ENCODE measurements at regions not wholly inside any gene's neighbourhood (a gene's known extent, or its start where the extent isn't known, plus 50 kb on each side); places are given as distances from the start of the nearest gene placed in this dataset.

- no peak for DNase-seq
Observed at GRCh38 chr19:31959527-31960018, 385.8 kb upstream of the ZNF507 start.

GRCh38 chr19:31960474-31960873, 384.9 kb upstream of the ZNF507 start:
- DNase-seq = no peak

- DNase-seq = no peak
Observed at GRCh38 chr19:31961191-31961590, 384.2 kb upstream of the ZNF507 start.

- no peak for DNase-seq
Observed at GRCh38 chr19:31961667-31962066, 383.7 kb upstream of the ZNF507 start.

- DNase-seq = no peak
Observed at GRCh38 chr19:31962561-31962996, 382.8 kb upstream of the ZNF507 start.

GRCh38 chr19:31963746-31964145, 381.7 kb upstream of the ZNF507 start:
- DNase-seq = no peak

- no peak for DNase-seq
Observed at GRCh38 chr19:31969016-31969415, 376.4 kb upstream of the ZNF507 start.

DNA sequence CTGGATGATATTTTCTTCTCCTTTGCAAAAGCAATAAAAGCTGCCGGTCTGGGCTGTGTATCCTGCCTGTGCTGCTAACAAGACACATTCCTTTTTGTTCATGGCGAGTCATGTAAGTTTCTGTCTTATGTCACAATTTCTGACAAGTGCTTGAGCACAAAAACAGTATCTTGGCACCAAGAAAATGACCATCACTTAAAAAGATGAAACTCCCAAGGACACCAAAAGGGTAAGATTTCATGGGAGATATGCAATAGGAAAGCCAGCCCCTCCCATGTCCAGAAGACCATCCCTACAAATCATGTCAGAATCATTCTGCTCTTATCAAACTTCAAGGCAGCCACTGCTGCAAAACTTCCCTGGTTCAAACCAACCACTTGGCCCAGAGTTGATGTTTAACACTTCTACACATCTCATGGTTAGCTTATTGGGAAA, 375.4 kb upstream of the ZNF507 start:
- DNase-seq = no peak

GRCh38 chr19:31974290-31974689, 371.1 kb upstream of the ZNF507 start:
- no peak for DNase-seq

DNA sequence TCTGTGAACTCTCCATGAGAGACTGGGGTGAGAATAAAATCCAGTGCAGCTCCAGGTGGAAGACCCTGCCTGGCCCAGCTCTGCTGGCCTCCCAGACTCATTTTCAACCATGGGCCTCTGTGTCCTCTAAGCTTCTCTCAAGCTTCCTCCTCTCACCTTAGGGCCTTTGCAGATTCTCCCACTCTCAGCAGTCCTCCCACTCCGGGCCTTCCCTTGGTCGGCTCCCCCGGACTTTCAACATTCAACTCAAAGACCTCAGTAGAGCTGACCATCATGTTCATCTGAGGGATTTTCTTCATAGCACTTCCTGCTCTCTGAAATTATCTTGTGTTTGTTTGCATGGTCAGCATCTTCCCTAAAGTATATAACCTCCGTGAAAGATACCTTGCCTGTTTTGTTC, 370.5 kb upstream of the ZNF507 start:
- DNase-seq = no peak

- DNase-seq = no peak
Observed at GRCh38 chr19:31975461-31975860, 369.9 kb upstream of the ZNF507 start.

- no peak for DNase-seq
Observed at GRCh38 chr19:31976775-31977536, 368.5 kb upstream of the ZNF507 start.

- DNase-seq = no peak
Observed at GRCh38 chr19:31979362-31979761, 366.0 kb upstream of the ZNF507 start.

DNA sequence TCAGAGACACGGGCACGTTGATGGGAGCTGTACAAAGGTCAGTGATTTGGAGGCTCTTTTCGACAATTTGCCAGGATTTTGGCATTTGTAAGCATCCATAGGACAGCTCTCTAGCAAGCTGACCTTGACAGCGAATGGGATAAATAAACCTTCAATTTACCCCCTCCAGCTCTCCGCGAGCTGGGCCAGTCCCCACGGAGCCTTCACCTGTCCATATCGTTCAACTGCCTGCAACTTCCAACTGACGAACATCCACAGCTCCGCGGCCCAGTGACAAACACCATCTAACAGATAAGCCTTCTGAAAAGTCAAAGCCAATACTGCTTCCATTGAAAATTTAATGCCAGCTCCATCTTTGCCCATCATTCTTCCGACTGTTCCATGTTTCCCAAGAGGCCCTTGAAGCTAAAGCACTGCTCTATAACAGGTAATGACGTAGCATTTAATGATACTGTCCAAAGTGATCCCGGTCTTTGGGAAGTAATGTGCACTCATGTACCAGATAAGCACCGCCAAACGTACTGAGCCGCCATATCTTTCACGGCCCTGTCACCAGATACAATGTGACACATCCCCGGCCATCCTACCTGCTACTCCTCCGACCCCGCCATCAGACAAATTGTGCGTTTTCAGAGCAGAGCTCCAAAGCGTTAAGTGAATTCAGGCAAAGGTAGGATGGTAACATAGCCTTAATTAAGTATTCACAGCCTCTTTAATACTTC, 365.3 kb upstream of the ZNF507 start:
- no peak for DNase-seq

- no peak for DNase-seq
Observed at GRCh38 chr19:31980796-31981195, 364.6 kb upstream of the ZNF507 start.

DNA sequence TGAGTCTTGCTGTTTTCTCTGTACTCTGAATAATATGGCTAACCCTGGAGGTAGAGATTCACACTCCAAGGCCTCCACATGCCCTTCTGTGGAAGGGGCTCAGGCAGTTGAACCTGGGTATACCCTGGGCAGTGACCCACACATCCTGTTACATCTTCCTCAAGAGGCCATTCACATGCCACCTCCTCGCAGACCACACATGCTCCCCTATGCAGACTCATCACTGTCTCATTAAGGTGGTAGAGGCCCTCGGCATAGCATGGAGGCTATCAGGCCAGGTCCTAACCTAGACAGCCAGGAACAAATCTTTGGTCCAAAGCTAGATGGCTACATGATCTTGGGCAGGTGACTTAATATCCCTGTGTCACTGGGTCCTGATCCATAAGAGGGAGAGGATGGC, 363.9 kb upstream of the ZNF507 start:
- DNase-seq = no peak

GRCh38 chr19:31983647-31984046, 361.8 kb upstream of the ZNF507 start:
- DNase-seq = no peak

DNA sequence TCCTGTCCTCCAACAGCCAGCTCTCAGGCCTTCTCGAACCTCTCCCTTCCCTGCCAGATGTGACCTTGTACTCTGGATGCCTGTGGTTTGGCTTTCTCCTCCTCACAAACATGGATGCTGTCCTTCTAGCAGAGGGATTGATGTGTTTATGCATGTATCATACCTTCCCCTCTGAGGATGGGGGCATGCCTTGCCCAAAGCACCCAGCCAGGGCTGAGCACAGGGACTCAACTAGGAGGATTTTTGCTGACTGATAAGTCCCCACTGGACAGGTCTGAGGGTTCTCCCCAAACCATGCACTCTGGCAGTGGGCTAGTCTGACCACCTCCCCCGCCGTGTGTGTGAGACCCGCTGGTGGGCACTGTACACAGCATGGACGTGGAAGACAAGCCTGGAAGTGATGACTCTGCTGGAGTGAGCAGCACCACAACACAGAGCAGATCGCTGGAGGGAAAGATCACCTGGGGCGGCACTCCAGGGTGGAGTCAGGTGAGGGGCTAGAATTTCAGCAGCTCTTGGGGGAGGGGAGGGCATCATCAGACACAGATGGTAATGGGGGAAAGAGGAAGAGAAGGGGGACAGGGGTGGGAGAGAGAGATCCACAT, 360.3 kb upstream of the ZNF507 start:
- DNase-seq = no peak

GRCh38 chr19:31986951-31987350, 358.5 kb upstream of the ZNF507 start:
- no peak for DNase-seq

DNA sequence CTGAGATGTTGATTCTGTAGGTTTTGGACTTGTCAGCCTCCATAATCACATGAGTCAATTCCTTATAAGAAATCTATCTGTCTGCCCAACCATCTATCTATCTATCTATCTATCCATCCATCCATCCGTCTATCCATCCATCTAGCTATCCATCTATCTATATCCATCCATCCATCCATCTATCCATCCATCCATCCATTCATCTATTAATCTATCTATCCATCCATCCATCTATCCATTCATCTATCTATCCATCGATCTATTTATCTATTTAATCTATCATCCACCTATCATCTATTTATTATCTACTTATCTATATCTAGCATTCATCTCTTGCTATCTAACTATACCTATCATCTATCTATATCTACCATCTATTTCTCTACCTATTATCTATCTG, 357.2 kb upstream of the ZNF507 start:
- no peak for DNase-seq

GRCh38 chr19:31991984-31992655, 353.3 kb upstream of the ZNF507 start:
- DNase-seq = no peak

- no peak for DNase-seq
Observed at GRCh38 chr19:31992750-31993149, 352.7 kb upstream of the ZNF507 start.

DNA sequence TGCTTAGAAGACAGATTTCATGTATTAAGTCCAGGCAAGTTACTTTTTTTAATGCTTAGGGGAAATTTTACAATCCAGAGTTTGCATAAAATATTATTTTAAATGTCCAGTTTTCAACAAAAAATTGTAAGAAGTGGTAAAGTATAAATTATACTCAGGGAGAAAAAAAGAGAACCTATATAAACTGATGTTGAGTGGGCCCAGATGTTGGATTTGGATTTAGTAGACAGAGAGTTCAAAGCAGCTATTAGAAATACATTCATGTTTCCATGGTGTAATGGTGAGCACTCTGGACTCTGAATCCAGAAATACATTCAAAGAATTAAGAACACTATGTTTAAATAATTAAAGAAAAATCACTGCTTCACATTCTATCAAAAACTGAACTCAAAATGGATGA, 349.9 kb upstream of the ZNF507 start:
- no peak for DNase-seq

All from NCI-H2107 (cell line).